Ovary (tissue), 7 donors: ENCODE measurements at regions not wholly inside any gene's neighbourhood (a gene's known extent, or its start where the extent isn't known, plus 50 kb on each side); places are given as distances from the start of the nearest gene placed in this dataset.
"Not testable (repeated sequence)": the region's sequence is repeated elsewhere in the genome, so short reads cannot be mapped to it uniquely, and the experiment has no call there.

ENCODE experiments used
- DNase-seq, 5 donors: peaks; one replicate each; pipeline ENCODE4 v3.0.0-alpha.2; 2019 to 2020
- H3K27ac ChIP-seq, 2 donors: fragments of 200-600 bp; one replicate each; pipeline versions ENCODE4 v1.5.1 to v1.8.0; 2019 to 2022
- H3K27me3 ChIP-seq: fragments of 200-600 bp; one replicate; pipeline ENCODE4 v1.8.0; 2022
- H3K36me3 ChIP-seq: fragments of 200-600 bp; sonication (generic); one replicate; pipeline ENCODE4 v1.5.1; 2019
- H3K4me1 ChIP-seq: one replicate; pipeline ENCODE4 v1.8.1; 2013; ENCODE audit warnings: mild to moderate bottlenecking, moderate library complexity; ENCODE audit not compliant: insufficient read depth
- H3K4me3 ChIP-seq: fragments of 200-600 bp; sonication (generic); one replicate; pipeline ENCODE4 v1.5.1; 2017
- H3K9me3 ChIP-seq, 2 donors: fragments of 200-600 bp in 1 of 2; sonication (generic) in 1 of 2; one replicate each; pipeline versions ENCODE4 v1.5.1 to v1.8.1; 2013 to 2019; ENCODE audit warnings: mild to moderate bottlenecking in 1 of 2, moderate library complexity in 1 of 2
- EP300 ChIP-seq: sonication (generic); formaldehyde crosslinking; IDR thresholded peaks from one replicate; pipeline ENCODE4 v1.6.1; 2017; ENCODE audit warnings: antibody characterized with exemption
- POLR2A ChIP-seq: fragments of 450-650 bp; IDR thresholded peaks from one replicate; pipeline ENCODE4 v1.6.1; 2017; ENCODE audit warnings: antibody characterized with exemption, mild to moderate bottlenecking, moderate library complexity
- WGBS, 3 donors: extraction: QIAGEN DNeasy Blood & Tissue Kit in 1 of 3; methylation state at CpG; one replicate each; pipeline versions ENCODE4 v1.1.5 to v1.1.7; 2013 to 2017; 5-methylcytosine and 5-hydroxymethylcytosine counted together
- intact Hi-C, 4 donors: fragments of 100-400 bp; cut with DNase I; formaldehyde crosslinking; loops; one replicate each; pipeline versions ENCODE4 v1.11.0 to v1.15.1; 2022 to 2023
- TF ChIP-seq, protein P1 (sequence below), 3 donors: fragments of 450-650 bp in 2 of 3; fragments of 200-600 bp in 1 of 3; IDR thresholded peaks; one replicate each; pipeline versions ENCODE4 v1.5.1 to v1.8.0; 2016 to 2022; ENCODE audit warnings: antibody characterized with exemption in 3 of 3, mild to moderate bottlenecking in 1 of 3
- donor health status: DM: no; HTN: no; CAD: no; lungs with moderate emphysema.
- donor health status: DM: no; HTN: no; CAD: no.
- donor health status: Bipolar disorder and iron deficiency.
- donor health status: DM: no; HTN: no; CAD: no.
- donor health status: DM: yes; HTN: yes; CAD: no.

DNA sequence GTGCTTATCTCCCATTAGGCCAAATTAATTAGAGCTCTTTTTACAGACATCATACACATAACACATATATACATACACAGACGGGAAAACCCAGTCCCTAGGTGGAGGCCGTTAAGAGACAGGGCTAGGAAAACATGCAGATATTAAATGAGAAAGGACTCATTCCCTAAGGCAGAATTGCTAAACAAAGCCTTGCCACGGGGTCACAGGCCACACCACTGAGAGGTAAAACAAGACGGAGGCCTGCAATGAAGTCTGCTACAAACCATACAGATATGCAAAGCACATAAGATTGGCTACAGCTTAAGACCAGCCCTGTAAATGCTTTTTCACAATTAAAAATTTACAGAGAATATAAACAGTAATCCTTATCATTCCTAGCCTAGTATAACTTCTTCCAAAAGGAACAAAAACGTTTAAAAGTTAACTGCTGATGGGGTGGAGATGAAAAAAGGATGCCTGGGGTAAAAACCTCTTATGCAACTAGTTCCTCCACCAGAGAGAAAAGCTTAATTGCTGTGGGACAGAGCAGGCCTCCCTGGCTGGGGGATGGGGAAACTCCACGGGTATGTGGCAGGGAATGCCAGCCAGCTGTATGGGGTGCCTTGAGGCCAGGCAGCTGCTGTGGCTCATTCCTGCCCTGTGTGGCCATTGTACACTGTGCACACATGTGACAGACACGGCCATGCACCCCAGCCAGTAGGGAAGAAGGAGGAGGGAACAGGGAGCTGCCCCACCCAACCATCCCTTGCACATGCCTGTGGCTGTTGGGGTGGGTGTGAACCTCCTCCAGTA, 481.4 kb upstream of the LMCD1 start:
- WGBS, 3 donors = 65 to 69% (median 65%) methylated on average over 7 of the region's 7 CpGs
- no peak for TF ChIP-seq EP300
- TF ChIP-seq POLR2A = no peak
- TF ChIP-seq, protein P1, sequence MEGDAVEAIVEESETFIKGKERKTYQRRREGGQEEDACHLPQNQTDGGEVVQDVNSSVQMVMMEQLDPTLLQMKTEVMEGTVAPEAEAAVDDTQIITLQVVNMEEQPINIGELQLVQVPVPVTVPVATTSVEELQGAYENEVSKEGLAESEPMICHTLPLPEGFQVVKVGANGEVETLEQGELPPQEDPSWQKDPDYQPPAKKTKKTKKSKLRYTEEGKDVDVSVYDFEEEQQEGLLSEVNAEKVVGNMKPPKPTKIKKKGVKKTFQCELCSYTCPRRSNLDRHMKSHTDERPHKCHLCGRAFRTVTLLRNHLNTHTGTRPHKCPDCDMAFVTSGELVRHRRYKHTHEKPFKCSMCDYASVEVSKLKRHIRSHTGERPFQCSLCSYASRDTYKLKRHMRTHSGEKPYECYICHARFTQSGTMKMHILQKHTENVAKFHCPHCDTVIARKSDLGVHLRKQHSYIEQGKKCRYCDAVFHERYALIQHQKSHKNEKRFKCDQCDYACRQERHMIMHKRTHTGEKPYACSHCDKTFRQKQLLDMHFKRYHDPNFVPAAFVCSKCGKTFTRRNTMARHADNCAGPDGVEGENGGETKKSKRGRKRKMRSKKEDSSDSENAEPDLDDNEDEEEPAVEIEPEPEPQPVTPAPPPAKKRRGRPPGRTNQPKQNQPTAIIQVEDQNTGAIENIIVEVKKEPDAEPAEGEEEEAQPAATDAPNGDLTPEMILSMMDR (IDR thresholded peaks at IDR 0.05) = no peak
- no peak for DNase-seq

DNA sequence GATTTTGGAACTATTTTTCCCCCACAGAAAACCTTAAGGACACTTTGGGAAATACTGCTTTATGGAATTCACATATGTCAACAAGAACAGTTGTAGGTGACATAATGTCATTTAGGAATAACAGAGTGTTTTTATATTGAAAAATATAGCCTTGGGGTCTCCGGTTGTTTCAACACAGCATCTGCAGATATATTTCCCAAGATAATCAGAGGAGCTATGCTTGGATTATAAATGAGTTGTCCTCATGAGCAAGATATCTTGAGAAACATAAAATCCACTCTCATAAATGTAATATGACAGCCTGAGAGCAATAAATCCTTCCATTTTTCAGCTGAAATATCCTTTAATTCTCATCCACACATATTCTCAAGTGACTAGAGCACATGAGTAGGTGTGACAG, 473.7 kb upstream of the LMCD1 start:
- TF ChIP-seq, protein P1 (IDR thresholded peaks at IDR 0.05) = no peak
- TF ChIP-seq EP300 = no peak
- TF ChIP-seq POLR2A = no peak
- intact Hi-C loops = no loop called here
- Histone ChIP-seq H3K4me1 (no peaks in the 10 kb centered on the region), H3K27ac (no peak overlapping the region), H3K27me3 (no peaks in the 10 kb centered on the region), H3K36me3 (no peaks in the 10 kb centered on the region), H3K9me3 (no peaks in the 10 kb centered on the region), H3K4me3 (no peak overlapping the region)
- 79 to 92% (median 84%) methylated on average over 1 of the region's 1 CpG for WGBS, 3 donors
- no peak for DNase-seq

More for the DNA sequence above, 481.4 kb upstream of the LMCD1 start:
- intact Hi-C loops = no loop called here
- Histone ChIP-seq H3K9me3 (no peaks in the 10 kb centered on the region), H3K4me3 (no peak overlapping the region), H3K27ac (no peak overlapping the region), H3K4me1 (no peaks in the 10 kb centered on the region), H3K36me3 (no peaks in the 10 kb centered on the region), H3K27me3 (no peaks in the 10 kb centered on the region)

- intact Hi-C loops = no loop called here
- H3K36me3 ChIP-seq = no peaks in the 10 kb centered on the region
- TF ChIP-seq EP300 = no peak
- no peak for TF ChIP-seq POLR2A
- TF ChIP-seq, protein P1 (IDR thresholded peaks at IDR 0.05) = no peak
Observed at GRCh38 chr3:8050283-8050682, 451.3 kb upstream of the LMCD1 start.

GRCh38 chr3:8052659-8053058, 449.0 kb upstream of the LMCD1 start:
- H3K27me3 ChIP-seq = no peaks in the 10 kb centered on the region
- DNase-seq = peak in 1 of 5 donors; percentile 15
- TF ChIP-seq POLR2A (no peak), EP300 (no peak)
- TF ChIP-seq, protein P1 (IDR thresholded peaks at IDR 0.05) = no peak
- 47 to 49% (median 48%) methylated on average over 7 of the region's 7 CpGs for WGBS, 3 donors
- H3K36me3 ChIP-seq = no peaks in the 10 kb centered on the region
- H3K9me3 ChIP-seq = no peaks in the 10 kb centered on the region
- H3K4me3 ChIP-seq = no peak overlapping the region
- no peak overlapping the region for H3K27ac ChIP-seq
- no peaks in the 10 kb centered on the region for H3K4me1 ChIP-seq
- intact Hi-C loops = no loop called here

More at GRCh38 chr3:8050283-8050682, 451.3 kb upstream of the LMCD1 start:
- Histone ChIP-seq H3K9me3 (no peaks in the 10 kb centered on the region), H3K27ac (no peak overlapping the region), H3K4me1 (no peaks in the 10 kb centered on the region), H3K27me3 (no peaks in the 10 kb centered on the region), H3K4me3 (no peak overlapping the region)
- DNase-seq = no peak
- 89 to 100% (median 95%) methylated on average over 2 of the region's 2 CpGs for WGBS, 3 donors

DNA sequence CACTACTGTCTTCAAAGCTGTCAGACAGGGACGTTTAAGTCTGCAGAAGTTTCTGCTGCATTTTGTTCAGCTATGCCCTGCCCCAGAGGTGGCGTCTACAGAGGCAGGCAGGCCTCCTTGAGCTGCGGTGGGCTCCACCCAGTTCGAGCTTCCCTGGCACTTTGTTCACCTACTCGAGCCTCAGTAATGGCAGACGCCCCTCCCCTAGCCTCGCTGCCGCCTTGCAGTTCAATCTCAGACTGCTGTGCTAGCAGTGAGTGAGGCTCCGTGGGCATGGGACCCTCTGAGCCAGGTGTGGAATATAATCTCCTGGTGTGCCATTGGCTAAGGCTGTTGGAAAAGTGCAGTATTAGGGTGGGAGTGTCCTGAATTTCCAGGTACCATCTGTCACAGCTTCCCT, 433.5 kb upstream of the LMCD1 start:
- H3K4me3 ChIP-seq, H3K9me3 ChIP-seq, H3K36me3 ChIP-seq, H3K4me1 ChIP-seq, H3K27me3 ChIP-seq, H3K27ac ChIP-seq, intact Hi-C loops, DNase-seq: not testable (repeated sequence)
- WGBS, 3 donors = 89 to 95% (median 92%) methylated on average over 9 of the region's 9 CpGs
